ENCODE measurements at regions not wholly inside any gene's neighbourhood (a gene's known extent, or its start where the extent isn't known, plus 50 kb on each side); places are given as distances from the start of the nearest gene placed in this dataset.

GRCh38 chr12:109652977-109653264 lies 60.7 kb upstream of the FAM222A start:
- TF ChIP-seq CTCF (IDR thresholded peaks at IDR 0.05) = no peak

GRCh38 chr12:109653890-109654289 lies 59.7 kb upstream of the FAM222A start:
- Histone ChIP-seq H3K4me1 (peaks cover 0 to 17% (median 12%) of the 10 kb centered on the region in 9 donors), H3K27ac (peak overlapping the region in 3 of 10 donors; percentile 5 to 39 (median 37)), H3K4me3 (peak overlapping the region in 1 of 10 donors; percentile 14), H3K36me3 (no peaks in the 10 kb centered on the region), H3K9me3 (no peaks in the 10 kb centered on the region), H3K27me3 (peaks cover 0 to 3% (median 0%) of the 10 kb centered on the region in 7 donors)
- ATAC-seq (peak; percentile 56 to 88 (median 70)), DNase-seq (no peak)
- intact Hi-C loops (cut with DNase I) = no loop called here
- WGBS, 2 donors = 21 to 22% methylated on average over 7 of the region's 7 CpGs
- TF ChIP-seq CTCF (IDR thresholded peaks at IDR 0.05) = no peak

More at GRCh38 chr12:109652977-109653264, 60.7 kb upstream of the FAM222A start:
- H3K27ac ChIP-seq = no peak overlapping the region
- 77 to 80% methylated on average over 2 of the region's 2 CpGs for WGBS, 2 donors
- no peaks in the 10 kb centered on the region for H3K36me3 ChIP-seq
- intact Hi-C loops (cut with DNase I) = no loop called here
- no peaks in the 10 kb centered on the region for H3K9me3 ChIP-seq
- no peak for DNase-seq
- H3K4me1 ChIP-seq = peaks cover 0 to 17% (median 12%) of the 10 kb centered on the region in 9 donors
- peaks cover 0 to 4% (median 0%) of the 10 kb centered on the region in 7 donors for H3K27me3 ChIP-seq
- no peak overlapping the region for H3K4me3 ChIP-seq
- no peak for ATAC-seq

- DNase-seq = no peak
- no peak for TF ChIP-seq CTCF (IDR thresholded peaks at IDR 0.05)
- Histone ChIP-seq H3K9me3 (no peaks in the 10 kb centered on the region), H3K4me3 (peak overlapping the region in 1 of 10 donors; percentile 14), H3K36me3 (no peaks in the 10 kb centered on the region), H3K27ac (peak overlapping the region in 3 of 10 donors; percentile 5 to 39 (median 37)), H3K4me1 (peaks cover 0 to 17% (median 12%) of the 10 kb centered on the region in 9 donors), H3K27me3 (peaks cover 0 to 3% (median 0%) of the 10 kb centered on the region in 7 donors)
- intact Hi-C loops (cut with DNase I) = no loop called here
- ATAC-seq = peak; percentile 39 to 79 (median 57)
- WGBS, 2 donors = 30% methylated on average over 13 of the region's 13 CpGs
These were observed 59.3 kb upstream of the FAM222A start for GRCh38 chr12:109654357-109654756.

- H3K27me3 ChIP-seq = peaks cover 0 to 3% (median 0%) of the 10 kb centered on the region in 7 donors
- no peak for DNase-seq
- intact Hi-C loops (cut with DNase I) = no loop called here
- H3K27ac ChIP-seq = no peak overlapping the region
- no peaks in the 10 kb centered on the region for H3K36me3 ChIP-seq
- H3K4me3 ChIP-seq = no peak overlapping the region
- no peaks in the 10 kb centered on the region for H3K9me3 ChIP-seq
- TF ChIP-seq CTCF (IDR thresholded peaks at IDR 0.05) = no peak
- WGBS, 2 donors = 95 to 96% methylated on average over 2 of the region's 2 CpGs
- no peak for ATAC-seq
- peaks cover 0 to 17% (median 12%) of the 10 kb centered on the region in 9 donors for H3K4me1 ChIP-seq
These were observed 58.0 kb upstream of the FAM222A start for GRCh38 chr12:109655578-109655977.

All from heart right ventricle (tissue), 16 donors.